A673 (cell line): ENCODE measurements at regions not wholly inside any gene's neighbourhood (a gene's known extent, or its start where the extent isn't known, plus 50 kb on each side); places are given as distances from the start of the nearest gene placed in this dataset.

ENCODE experiments used
- BruUV-seq: library from RNA; stranded (reverse); fragments of 400-500 nt; replicated peaks from 2 replicates; lab custom pipeline; 2021; lab: Mats Ljungman, UMichigan
- CTCF ChIA-PET: fragments of 300-600 bp; sonication (Branson Sonifier 250); formaldehyde crosslinking; loops from one replicate; lab custom pipeline; 2022; ENCODE audit warnings: antibody characterized with exemption; lab: Charles Lee
- POLR2A ChIA-PET: fragments of 300-600 bp; sonication (Branson Sonifier 250); formaldehyde crosslinking; loops from one replicate; lab custom pipeline; 2022; ENCODE audit warnings: antibody characterized with exemption; ENCODE audit not compliant: low non-redundant PET; lab: Charles Lee
- DNase-seq: peaks from one replicate; pipeline ENCODE4 v3.0.0-alpha.2; 2015; ENCODE audit warnings: low spot score
- H3K27ac ChIP-seq: fragments of 200-600 bp; sonication (generic); 2 replicates; pipeline ENCODE4 v1.5.1; 2016; ENCODE audit warnings: mixed run types, low read depth, mild to moderate bottlenecking, mixed read lengths, antibody characterized with exemption, low read length; ENCODE audit not compliant: poor library complexity, severe bottlenecking
- H3K27me3 ChIP-seq: fragments of 200-600 bp; sonication (generic); replicated peaks from 2 replicates; pipeline ENCODE4 v1.6.1; 2017; ENCODE audit warnings: mixed run types, low read depth, mild to moderate bottlenecking, mixed read lengths, antibody characterized with exemption, low read length; ENCODE audit not compliant: insufficient read depth, poor library complexity
- H3K36me3 ChIP-seq: fragments of 200-600 bp; sonication (generic); 2 replicates; pipeline ENCODE4 v1.6.1; 2016; ENCODE audit warnings: mixed run types, mild to moderate bottlenecking, mixed read lengths, antibody characterized with exemption, low read length; ENCODE audit not compliant: insufficient read depth, poor library complexity, severe bottlenecking
- H3K4me1 ChIP-seq: fragments of 200-600 bp; sonication (generic); 2 replicates; pipeline ENCODE4 v1.6.1; 2017; ENCODE audit warnings: mixed run types, mild to moderate bottlenecking, mixed read lengths, antibody characterized with exemption, low read length; ENCODE audit not compliant: insufficient read depth, poor library complexity, severe bottlenecking
- H3K4me3 ChIP-seq: fragments of 200-600 bp; sonication (generic); 2 replicates; pipeline ENCODE4 v1.5.1; 2016; ENCODE audit warnings: low read depth, mixed run types, mild to moderate bottlenecking, mixed read lengths, low read length; ENCODE audit not compliant: poor library complexity, severe bottlenecking
- H3K9me3 ChIP-seq: fragments of 200-600 bp; sonication (generic); 2 replicates; pipeline ENCODE4 v1.6.1; 2016; ENCODE audit warnings: mixed run types, low read depth, mild to moderate bottlenecking, mixed read lengths, antibody characterized with exemption, low read length; ENCODE audit not compliant: poor library complexity, severe bottlenecking
- EZH2 ChIP-seq: fragments of 200-600 bp; sonication (generic); IDR thresholded peaks from 2 replicates; pipeline ENCODE4 v1.6.1; 2017; ENCODE audit warnings: borderline replicate concordance, low read depth, mild to moderate bottlenecking, mixed read lengths, antibody characterized with exemption, low read length; ENCODE audit not compliant: poor library complexity, severe bottlenecking
- intact Hi-C: fragments of 100-400 bp; cut with micrococcal nuclease; formaldehyde crosslinking; loops from one replicate; pipeline ENCODE4 v1.10.0; 2022; ENCODE audit not compliant: unreplicated experiment
- TF ChIP-seq, protein P1 (sequence below): fragments of 300-800, 200-600 bp; sonication (generic); conservative IDR thresholded peaks from 2 replicates; pipeline ENCODE4 v1.5.1; 2017; ENCODE audit warnings: low read depth, mild to moderate bottlenecking, antibody characterized with exemption, low read length, moderate library complexity, mixed read lengths

DNA sequence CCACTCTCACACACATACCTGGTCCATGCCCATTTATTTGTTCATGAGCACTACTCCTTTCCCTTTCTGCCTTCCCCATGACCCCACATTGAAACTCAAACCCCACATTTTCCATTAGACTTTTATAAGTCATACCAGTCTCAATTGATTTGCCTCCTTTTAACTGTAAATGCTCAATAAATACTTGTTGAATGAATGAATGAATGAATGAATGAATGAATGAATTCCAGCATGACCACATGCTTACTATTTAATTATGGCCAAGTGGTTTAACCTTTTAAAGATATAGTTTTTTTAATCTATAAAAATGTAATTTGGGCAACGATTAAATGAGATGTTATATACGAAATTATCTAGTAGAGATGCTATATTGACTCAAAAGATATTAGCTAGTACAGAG lies 54.1 kb upstream of the GRAMD2B start:
- Histone ChIP-seq H3K9me3 (no peaks in the 10 kb centered on the region), H3K27me3 (no peaks in the 10 kb centered on the region), H3K27ac (no peak overlapping the region), H3K4me1 (no peaks in the 10 kb centered on the region), H3K4me3 (no peak overlapping the region), H3K36me3 (no peaks in the 10 kb centered on the region)
- no peak for TF ChIP-seq EZH2
- TF ChIP-seq, protein P1, sequence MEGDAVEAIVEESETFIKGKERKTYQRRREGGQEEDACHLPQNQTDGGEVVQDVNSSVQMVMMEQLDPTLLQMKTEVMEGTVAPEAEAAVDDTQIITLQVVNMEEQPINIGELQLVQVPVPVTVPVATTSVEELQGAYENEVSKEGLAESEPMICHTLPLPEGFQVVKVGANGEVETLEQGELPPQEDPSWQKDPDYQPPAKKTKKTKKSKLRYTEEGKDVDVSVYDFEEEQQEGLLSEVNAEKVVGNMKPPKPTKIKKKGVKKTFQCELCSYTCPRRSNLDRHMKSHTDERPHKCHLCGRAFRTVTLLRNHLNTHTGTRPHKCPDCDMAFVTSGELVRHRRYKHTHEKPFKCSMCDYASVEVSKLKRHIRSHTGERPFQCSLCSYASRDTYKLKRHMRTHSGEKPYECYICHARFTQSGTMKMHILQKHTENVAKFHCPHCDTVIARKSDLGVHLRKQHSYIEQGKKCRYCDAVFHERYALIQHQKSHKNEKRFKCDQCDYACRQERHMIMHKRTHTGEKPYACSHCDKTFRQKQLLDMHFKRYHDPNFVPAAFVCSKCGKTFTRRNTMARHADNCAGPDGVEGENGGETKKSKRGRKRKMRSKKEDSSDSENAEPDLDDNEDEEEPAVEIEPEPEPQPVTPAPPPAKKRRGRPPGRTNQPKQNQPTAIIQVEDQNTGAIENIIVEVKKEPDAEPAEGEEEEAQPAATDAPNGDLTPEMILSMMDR, result no peak
- ChIA-PET CTCF (no interaction called here), POLR2A (no interaction called here)
- intact Hi-C loops, result no loop called here
- BruUV-seq, result no TSS peak
- no peak for DNase-seq

DNA sequence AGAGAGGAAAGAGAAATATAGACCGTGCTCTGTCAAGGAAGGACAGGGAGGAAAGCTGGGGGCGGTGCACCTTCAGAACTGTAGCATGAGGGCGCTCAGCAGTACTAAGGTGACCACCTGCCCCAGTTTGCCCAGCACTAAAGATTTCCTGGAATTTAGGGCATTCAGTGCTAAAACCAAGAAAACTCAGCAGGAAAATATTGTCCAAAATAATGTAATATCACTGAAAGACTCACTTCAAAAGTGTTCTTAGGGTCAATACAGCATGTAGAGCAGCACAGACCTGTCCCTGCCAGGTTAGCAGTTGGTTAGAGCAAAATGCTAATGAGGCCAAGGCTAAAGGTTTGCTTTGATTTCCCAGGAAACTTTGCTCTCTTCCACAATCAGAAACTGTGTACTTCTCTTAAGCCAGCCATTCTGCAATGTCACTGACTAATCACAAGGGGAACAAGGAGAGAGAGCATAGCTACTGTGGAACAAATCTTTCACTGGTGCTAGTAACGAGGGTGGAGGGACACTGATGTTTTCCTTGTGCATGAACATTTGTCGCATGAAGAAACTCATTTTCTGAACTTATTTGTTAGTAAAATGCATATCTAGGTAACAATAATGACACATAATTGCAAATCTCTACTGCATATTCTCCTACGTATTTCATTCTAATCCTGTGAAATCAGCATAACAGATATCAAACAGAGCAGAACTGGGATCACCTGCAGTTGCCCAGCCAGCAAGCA lies 53.0 kb upstream of the GRAMD2B start:
- H3K36me3 ChIP-seq, result no peaks in the 10 kb centered on the region
- H3K27ac ChIP-seq, result no peak overlapping the region
- no peaks in the 10 kb centered on the region for H3K27me3 ChIP-seq
- ChIA-PET CTCF (no interaction called here), POLR2A (no interaction called here)
- no peak overlapping the region for H3K4me3 ChIP-seq
- no peak for DNase-seq
- TF ChIP-seq, protein P1, result no peak
- no peak for TF ChIP-seq EZH2
- H3K4me1 ChIP-seq, result no peaks in the 10 kb centered on the region
- BruUV-seq, result no TSS peak
- intact Hi-C loops, result no loop called here
- no peaks in the 10 kb centered on the region for H3K9me3 ChIP-seq

DNA sequence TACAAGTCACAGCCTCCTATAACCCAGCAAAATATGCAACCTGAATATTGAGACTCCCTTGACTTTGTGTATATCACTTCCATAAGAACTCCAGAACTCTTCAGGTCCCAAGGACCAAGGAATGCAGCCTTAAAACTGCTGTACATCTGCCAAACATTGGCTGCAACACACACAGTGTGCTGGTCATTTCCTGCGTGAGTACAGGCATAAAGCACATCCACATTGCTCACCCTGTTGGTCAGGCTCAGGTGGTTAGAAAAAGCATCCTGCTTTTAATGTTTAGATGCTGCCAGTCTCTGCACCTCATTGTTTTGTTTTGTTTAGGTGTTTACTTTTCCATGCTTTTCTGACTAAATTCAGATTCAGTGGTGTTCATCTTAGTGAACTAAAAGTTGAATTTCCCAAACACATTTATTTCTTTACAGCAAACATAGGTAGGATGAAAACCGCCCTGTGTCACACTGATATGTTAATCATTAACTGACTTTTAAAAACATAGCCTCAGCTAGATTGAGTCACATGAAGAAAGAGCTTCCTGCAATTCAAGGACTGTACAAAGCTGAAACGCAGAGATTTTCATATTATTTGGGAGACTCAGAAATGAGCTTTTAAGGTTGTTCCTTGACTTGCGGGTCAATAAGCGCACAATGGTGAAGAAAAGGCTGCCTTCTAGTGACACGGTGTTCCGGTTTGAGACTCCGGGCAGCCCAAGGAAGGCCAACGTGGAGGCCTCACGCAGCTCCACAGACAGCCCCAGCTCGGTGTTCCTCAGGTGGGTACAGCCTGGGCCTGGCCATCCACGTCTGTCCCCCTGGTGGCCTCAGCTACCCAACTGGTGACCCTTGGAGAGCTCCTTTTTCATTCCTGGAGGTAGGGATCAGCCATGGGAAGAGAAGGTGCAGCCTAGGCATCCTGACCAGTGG lies 52.2 kb upstream of the GRAMD2B start:
- no TSS peak for BruUV-seq
- intact Hi-C loops, result no loop called here
- POLR2A ChIA-PET, result no interaction called here
- no peak for TF ChIP-seq EZH2
- TF ChIP-seq, protein P1, result no peak
- no peaks in the 10 kb centered on the region for H3K27me3 ChIP-seq
- CTCF ChIA-PET, result no interaction called here
- no peak overlapping the region for H3K27ac ChIP-seq
- no peaks in the 10 kb centered on the region for H3K36me3 ChIP-seq
- H3K9me3 ChIP-seq, result no peaks in the 10 kb centered on the region
- H3K4me1 ChIP-seq, result no peaks in the 10 kb centered on the region
- DNase-seq, result no peak
- H3K4me3 ChIP-seq, result no peak overlapping the region
